HG02885 (cell line): ENCODE measurements at regions not wholly inside any gene's neighbourhood (a gene's known extent, or its start where the extent isn't known, plus 50 kb on each side); places are given as distances from the start of the nearest gene placed in this dataset.

Experiments
- ATAC-seq: cut with Tn5 transposase; IDR thresholded peaks from one replicate; pipeline ENCODE4 v1.9.1; 2021; ENCODE audit warnings: mild to moderate bottlenecking; ENCODE audit not compliant: unreplicated experiment, poor library complexity

DNA sequence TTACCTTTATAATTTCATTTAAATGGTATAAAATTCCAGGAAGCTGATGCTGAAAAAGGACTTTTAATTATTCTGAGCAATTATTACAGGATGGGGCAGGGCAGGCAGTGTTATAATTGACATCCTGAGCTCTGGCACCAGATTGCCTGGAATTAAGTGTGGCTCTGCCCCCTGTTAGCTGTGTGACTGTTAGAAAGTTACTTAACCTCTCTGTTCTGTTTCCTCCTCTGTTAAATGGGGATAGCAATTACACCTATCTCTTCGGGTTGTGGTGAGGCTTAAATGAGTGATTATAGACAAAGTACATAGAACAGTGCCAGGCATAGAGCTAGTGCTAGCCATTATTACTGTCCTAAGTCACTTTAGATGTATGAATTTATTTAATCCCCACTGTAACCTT lies 327.3 kb downstream of the SMAD2 start:
- ATAC-seq, result no peak

DNA sequence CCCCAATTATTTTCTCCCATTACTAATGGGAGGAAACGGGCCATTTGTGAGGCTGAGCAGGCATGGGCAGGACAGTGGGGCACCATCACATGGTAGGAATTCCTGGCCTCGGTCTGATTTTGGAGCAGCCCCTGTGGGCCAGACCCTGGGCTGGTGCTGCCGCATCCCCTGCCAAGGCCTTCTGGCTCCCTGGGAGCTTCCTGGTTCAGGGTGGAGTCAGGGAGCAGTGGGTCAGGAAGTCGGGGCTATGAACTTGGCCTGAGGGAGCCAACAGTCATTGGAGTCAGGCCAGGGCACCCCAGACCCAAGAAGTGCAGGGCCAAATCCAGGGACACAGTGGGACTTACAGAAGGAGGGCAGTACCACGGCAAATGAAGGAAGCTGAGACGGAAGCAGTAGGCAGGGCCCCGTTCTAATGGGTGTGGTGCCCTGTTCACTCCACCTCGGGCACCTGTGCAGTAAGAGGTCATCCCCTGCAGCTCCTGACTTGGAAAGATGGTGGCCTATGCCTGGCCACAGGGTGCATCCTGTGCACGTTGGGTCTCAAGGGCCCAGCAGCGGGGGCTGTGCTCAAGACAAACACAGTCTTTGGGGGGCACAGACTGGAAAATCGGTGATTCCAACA lies 328.1 kb downstream of the SMAD2 start:
- no peak for ATAC-seq

DNA sequence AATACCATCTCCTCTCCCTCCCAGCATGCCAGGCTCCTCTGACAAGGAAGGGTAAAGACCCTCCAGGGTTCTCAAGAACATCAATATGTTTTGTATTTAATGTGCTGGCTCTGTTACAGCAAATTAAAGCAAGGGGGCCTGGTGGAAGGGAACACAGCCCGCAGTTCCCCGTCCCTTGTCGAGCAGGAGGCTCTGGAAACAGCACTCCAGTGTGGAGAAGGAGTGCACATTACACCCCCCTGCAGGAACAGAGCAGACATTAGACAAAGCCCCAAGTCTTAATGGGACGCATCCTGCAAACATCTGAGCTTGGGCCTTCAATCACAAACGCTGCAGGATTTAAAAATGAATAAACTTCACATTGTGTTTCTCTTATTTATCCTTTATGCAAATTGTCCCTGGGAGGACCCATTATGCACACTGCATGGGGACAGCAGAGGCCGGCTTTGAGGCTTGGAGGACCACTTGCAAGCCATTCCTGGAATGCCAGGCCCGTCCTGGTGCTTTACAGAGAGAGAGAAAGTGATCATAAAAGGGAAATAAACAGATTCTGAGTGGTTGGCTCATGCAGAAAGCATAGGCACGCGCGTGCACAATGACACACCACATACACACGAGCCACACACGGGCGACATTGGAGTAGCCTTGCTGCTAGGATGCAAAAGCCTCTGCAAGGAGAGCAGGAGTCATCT lies 328.7 kb downstream of the SMAD2 start:
- no peak for ATAC-seq

DNA sequence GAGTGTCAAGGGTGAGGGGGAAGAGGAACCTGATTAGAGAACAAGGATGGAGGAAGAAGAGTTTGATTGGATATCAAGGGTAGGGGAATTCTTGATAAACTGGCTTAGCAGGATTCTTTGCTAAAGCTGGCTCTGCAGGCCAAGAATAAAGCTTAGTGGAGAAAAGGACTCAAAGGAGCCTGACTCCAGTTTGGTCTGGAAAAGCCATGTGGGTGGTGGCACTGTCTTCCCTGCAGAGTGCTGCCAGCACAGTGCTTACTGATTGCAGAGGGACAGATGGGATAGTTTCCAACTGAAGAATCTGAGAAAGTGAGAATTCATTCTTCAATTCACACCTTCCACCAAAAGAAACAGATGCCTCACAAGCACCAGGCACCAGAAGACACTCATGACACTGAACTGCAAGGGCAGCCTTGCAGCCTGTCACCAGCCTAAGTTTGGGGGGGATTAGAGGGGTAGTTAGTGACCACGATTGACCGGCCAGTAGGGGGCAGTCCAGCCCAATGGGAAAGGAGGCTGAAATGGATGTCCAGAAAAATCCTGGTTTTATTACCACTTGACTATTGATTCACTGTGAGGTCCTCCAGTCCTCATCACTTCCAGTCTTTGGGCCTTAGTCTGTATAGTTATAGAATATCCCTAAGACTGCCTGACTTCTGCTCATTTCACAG lies 334.5 kb downstream of the SMAD2 start:
- no peak for ATAC-seq

DNA sequence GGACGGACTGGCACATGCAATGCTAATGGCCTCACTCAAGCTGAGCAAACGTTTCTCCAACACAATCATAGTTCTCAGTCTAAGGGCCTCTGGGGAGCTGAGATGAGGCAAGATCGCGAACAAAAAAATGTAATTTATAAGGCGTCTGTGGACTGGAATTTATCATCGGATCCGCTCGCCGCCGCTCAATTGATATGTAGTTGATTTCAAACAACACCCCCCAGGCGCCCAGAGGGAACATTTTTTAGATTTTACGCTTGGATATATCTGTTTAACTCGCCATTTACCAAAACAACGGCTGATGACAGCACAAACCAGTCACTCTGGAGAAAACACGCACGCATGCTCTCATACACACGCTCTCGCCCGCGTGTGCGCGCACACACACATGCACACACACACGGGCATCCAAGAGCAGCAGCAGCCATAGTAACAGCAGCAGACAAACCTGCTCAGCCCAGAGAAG lies 335.8 kb downstream of the SMAD2 start:
- ATAC-seq, result no peak

DNA sequence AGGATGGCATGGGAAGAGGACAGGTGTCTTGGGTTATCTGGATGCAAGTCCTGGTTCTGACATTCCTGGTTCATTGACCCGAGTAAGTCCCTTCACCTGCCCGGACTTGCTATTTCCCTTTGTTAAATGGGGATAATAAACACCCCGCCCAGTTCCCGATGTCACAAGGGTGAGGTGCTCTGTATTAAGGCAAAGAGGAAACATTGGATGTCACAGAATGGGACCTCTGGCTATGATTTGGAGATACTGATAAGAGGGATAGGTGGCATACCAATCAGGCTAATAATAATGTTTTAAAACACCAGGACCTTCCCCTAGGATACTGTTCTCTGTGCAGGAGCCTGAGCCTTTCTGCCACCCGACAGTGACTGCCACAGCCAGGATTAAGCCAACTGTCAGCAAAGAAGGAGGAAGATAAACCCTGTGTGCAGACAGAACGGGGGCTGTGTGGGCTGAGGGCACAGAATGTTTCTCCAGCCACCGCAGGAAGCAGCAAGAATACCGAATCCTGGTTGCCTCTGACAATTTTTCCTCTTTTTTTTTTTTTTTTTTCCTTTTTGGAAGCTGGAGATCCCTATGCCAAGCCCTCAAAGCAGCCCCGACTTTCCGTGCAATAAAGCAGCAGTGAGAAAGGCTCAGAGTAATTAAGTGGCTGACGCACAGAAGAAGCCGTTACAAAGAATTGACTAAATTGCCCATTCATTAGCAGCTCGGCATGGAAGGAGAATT lies 336.6 kb downstream of the SMAD2 start:
- no peak for ATAC-seq

DNA sequence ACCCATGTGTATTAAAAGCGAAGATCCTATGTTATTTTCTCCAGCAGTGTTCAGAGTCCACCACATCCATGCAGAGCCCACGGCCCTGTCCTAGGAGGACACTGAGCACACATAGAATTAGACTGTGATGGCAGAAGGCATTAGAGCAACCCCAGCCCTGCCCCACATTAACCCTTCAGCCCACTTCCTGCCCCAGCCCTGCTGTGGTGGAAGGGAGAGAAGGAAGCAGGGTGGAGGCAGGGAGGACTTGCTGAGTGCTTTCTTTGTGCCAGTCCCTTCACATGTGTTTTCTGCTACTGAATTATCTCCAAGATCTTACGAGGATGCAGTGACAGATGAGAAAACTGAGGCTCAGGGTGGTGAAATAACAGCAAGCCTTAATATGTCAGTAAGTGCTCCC lies 339.0 kb downstream of the SMAD2 start:
- no peak for ATAC-seq

DNA sequence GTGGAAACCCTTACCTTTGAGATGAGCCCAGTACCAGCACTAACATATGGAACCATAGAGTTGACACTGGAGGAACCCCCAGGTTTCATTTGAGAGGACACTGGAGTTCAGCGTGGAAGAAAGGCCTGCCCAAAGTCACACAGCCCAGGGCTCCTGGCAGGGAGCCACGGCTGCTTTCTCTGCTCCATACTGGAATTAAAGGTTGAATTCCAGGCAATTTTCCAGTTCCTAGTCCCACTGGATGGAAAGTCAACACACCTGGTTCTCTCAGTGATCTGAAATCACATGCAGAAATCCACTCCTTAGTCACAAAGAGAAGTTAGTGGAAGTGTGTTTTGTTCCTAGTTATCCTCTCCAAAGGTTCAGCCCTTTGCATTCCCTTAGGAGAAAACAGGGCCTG lies 336.1 kb upstream of the SKOR2 start:
- no peak for ATAC-seq

DNA sequence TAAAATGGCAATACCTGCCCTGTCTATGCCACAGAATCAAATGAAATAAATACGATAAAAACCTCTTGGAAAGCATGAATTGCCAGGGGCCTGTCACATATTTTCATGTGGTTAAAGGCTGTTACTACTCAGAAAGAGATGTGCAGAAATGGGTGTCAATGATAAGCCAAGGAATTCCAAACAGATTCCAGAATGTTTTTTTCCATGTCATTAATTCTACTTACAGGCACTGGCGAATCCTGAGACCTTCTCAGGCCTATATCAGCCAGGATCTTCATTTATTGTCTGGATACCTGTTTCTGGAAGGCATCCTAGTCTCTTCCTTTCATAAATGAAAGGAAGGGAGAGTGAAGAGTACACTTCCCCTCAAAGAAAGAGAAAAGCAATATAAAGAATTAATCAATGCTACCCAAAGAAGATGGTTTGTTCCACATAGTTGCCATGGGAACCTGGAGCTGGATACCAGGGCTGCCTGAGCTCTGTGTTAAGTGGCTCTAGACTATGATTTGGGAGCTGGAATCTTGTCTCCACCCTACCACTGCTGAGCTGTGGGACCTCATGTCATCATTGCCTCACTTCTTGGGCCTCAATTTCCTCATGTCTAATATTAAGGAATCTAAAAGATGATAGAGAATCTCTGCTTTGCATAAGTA lies 335.1 kb upstream of the SKOR2 start:
- no peak for ATAC-seq

DNA sequence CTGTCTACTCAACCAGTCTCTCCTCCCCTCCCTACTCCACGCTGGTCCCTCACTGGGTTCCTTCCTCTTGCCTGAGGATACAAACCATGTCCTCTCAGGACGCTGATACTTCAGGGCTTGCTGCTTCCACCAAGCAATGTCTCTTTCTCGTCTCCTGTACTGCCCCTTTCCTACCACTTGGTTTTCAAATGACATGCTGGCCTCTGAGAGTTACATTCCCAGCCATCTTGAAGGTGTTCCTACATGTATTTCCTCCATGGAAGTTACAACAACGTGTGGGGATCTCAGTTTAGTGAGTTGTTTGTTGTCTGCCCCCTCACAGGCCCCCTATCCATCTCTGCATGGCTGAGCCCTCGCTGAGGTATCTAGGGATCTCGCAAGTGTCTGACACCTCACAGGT lies 334.5 kb upstream of the SKOR2 start:
- no peak for ATAC-seq

DNA sequence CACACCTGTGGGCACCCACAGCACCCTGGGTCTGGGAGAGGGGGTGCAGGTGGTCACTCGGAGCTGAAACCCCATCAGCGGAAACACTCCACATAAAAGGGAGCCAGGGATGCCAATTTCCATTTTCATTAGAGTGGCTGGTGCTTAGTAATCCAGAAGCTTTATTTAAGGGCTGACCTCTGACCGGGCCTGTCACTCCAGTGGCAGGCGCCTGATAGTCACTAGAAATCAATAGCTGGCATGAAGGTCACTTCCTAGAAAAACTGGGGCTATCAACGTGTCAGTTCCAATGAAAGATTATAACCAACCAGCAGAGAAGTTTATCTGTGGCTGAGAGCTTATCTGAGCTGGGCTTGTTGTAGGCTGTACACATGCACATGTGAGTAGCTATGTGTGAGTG lies 333.7 kb upstream of the SKOR2 start:
- ATAC-seq, result no peak

DNA sequence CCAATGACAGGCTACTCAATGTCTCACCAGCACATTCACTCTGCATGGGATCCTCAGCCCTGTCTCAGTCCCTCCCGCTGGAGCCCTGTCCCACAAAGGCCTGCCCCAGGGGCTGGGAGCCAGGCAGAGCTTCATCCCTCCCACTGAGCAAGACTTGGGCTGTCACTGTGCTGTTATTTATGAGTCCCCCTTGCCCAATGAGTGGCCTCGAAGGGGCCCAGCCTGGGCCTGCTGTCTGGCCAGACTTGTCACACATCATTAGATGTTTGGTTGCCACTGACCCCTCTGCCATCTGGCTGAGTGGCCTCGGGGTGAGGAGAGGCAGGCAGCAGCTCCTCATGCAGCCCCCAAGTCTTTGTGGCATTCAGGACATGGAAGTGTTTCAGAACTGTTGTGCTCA lies 330.6 kb upstream of the SKOR2 start:
- no peak for ATAC-seq

DNA sequence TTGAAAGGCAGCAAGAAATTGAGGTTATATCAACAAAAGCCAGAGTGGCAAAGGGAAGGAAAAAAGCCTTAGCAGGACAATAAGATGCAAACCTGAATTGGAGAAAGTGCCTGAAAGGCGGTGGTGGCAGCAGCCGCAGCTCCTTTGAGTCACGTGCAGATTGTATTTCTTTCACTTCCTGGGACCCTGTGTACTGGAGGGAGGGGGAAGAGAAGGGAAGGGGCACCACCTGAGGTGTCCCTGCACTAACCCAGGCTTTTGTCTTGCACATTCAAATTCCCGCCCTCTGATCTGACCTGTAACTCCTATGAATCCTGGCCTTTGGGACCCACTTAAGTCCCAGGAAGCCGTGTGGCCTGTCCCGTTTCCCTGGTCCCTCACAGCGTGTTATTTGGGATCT lies 326.1 kb upstream of the SKOR2 start:
- no peak for ATAC-seq

DNA sequence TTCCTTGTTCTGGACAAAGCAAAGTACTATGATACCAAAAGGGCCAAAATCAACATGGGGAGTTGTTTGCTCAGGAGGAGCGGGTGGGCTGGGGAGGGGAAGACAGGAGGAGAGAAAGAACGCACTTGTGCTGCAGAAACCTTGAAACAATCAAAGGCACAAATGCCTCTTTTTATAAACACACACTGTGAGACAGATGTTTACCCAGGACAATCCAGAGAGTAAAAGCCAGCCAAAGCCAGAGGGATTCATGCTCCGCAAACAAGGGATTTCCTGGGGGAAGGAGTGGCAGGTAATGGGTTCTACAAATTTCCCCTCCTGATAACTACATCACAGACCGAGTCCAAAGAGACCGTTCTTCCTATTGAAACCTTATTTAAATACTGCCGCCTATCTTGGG lies 323.5 kb upstream of the SKOR2 start:
- ATAC-seq, result no peak

DNA sequence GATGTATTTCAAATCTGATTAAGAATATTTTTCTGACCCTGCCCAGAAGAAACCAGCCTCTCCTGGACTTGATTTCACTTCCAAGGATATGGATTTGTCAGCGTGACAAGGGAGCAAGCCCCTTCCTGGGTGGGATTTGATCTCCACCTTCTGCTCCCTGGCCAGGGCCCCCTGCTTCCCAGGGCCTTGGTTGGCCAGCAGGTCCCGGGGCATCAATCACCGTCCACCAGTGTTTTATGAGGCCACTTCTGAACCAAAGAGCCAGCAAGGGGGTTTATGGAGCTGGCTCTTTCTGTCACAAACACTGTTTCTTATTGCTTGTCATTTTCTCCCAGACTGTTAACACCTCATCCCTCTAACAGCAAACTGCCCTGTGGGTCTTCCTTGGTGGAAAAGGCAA lies 320.5 kb upstream of the SKOR2 start:
- ATAC-seq, result no peak

DNA sequence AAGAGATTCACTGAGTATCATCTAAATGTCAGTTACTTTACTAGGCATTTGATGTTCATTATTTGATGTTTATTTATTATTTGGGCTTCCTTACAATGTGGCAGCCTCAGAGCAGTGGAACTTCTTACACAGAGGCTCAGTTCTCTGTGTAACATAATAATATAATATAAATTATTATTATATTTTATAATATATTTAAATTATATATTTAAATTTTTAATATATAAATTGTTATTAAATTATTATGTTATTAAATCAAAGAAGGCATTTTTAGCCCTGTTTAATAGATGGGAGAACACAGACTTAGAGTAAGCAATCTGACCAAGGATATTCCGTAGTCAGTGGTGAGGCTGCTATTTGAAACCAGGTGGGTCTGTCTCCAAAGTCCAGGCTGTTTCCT lies 315.3 kb upstream of the SKOR2 start:
- ATAC-seq, result no peak

DNA sequence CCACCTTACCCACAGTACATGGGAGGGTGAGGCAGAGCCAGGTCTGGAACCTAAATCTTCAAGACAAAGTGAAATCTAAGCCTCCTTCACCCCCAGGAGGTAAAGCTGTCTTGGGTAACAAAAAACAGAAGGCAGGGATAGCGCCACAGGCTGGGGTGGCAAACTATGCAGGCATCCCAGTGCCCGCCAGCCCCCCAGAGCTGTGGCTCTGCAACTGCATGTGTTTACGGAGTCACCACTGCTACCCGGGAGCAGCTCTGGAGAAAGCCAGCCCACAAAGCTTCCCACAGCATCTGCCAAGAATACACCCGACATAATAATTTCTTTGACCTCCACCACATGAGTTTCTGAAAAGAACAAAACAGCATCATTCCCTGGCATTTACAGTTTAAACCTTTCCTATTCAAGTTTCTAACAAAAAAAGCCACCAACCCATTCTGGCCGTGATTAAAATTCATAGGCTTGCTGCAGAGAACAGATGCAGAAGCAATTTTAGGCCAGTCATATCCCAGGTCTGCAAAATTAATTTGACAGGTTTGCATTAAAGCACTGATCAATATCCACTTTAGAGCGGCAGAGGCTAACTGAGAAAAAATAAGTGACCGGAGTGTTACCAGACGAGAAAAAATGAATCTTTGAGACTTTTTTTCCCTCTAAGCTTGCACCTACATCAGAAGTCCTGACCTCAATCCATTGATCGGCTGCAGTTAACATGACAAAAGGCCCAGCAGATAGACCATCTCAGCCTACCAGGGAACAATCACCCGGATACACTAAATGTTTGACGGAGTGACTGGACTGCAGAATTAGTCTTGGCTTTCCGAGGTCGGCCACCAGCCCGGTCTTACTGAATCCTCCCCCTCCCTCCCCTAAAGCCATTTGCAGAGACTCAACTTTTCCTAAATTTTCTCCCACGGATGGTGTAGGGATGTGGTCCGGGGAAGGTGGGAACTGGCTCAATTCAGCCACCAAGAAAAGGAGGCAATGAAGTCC lies 309.6 kb upstream of the SKOR2 start:
- ATAC-seq, result no peak

DNA sequence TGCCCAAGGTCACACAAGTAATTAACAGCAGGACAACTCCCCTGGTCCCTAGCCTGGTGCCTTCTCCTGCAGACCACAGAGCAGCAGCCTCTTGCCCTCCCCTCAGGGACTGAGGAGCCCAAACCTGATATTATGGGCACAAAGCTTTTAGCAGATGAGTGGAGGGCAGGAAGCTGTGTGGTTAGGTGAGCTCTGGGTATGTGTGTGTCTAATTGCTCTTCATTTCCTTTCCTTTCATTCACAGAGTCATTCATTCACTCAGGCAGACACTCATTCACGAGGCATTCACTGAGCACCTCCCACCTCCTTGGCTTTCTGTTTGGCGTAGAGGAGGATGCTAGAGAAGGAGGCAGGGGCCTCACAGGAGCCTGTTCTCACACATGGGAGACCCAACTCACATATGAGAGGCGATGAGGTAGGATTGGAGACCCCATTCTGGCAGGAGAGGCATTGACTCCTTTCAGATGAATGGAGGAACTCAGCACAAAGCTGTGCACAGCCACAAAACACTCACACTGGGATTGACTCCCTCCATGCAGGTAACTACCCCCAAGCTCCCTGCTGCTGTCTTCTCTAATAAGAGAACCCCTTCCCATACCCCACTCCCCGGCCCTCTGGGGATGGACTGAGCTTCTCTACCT lies 306.8 kb upstream of the SKOR2 start:
- ATAC-seq, result no peak

DNA sequence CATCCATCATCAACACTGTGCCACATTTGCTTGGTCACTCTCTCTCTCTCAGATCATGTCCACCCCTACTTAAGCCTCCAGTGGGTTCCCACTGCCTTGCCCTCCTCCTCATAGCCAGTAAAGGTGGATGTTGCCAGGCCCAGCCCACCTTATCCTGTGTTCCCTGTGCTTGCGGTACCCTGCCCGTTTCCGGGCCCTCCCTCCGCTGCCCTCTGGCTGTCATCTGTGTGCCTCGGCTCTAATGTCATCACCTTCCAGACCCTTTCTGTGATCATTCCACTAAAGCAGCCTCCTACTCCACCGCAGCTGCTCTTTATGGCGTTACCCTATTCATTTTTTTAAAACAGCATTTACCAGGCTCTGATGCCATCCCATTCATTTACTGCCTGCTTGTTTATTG lies 305.7 kb upstream of the SKOR2 start:
- no peak for ATAC-seq
